ENCODE measurements at regions not wholly inside any gene's neighbourhood (a gene's known extent, or its start where the extent isn't known, plus 50 kb on each side); places are given as distances from the start of the nearest gene placed in this dataset.

GRCh38 chr4:147355847-147356246 is 125.0 kb upstream of the EDNRA start:
- TF ChIP-seq CTCF (IDR thresholded peaks at IDR 0.05) (no peak), POLR2A (IDR thresholded peaks at IDR 0.05) (no peak)
- Histone ChIP-seq H3K4me1 (no peaks in the 10 kb centered on the region), H3K9me3 (peaks cover 0 to 5% (median 0%) of the 10 kb centered on the region in 4 donors), H3K36me3 (no peaks in the 10 kb centered on the region), H3K27me3 (no peaks in the 10 kb centered on the region), H3K4me3 (no peak overlapping the region), H3K27ac (no peak overlapping the region)
- no peak for DNase-seq

GRCh38 chr4:147360301-147360700 is 120.6 kb upstream of the EDNRA start:
- Histone ChIP-seq H3K27me3 (no peaks in the 10 kb centered on the region), H3K36me3 (no peaks in the 10 kb centered on the region), H3K4me1 (peaks cover 0 to 30% (median 0%) of the 10 kb centered on the region in 4 donors), H3K9me3 (no peaks in the 10 kb centered on the region), H3K4me3 (no peak overlapping the region), H3K27ac (no peak overlapping the region)
- TF ChIP-seq POLR2A (IDR thresholded peaks at IDR 0.05) (no peak), CTCF (IDR thresholded peaks at IDR 0.05) (no peak)
- DNase-seq, result no peak

- peak in 1 of 3 donors; percentile 85 for DNase-seq
- Histone ChIP-seq H3K27me3 (no peaks in the 10 kb centered on the region), H3K9me3 (no peaks in the 10 kb centered on the region), H3K4me1 (peaks cover 0 to 30% (median 0%) of the 10 kb centered on the region in 4 donors), H3K27ac (peak overlapping the region in 3 of 4 donors; percentile 66 to 90 (median 83)), H3K36me3 (no peaks in the 10 kb centered on the region), H3K4me3 (no peak overlapping the region)
- TF ChIP-seq POLR2A (IDR thresholded peaks at IDR 0.05) (peak in 1 of 2 donors; percentile 25), CTCF (IDR thresholded peaks at IDR 0.05) (no peak)
Observed at GRCh38 chr4:147361726-147362125, 119.2 kb upstream of the EDNRA start.

- TF ChIP-seq CTCF (IDR thresholded peaks at IDR 0.05), result no peak
- TF ChIP-seq POLR2A (IDR thresholded peaks at IDR 0.05), result no peak
- peak; percentile 17 to 66 (median 62) for DNase-seq
- Histone ChIP-seq H3K4me3 (no peak overlapping the region), H3K4me1 (peaks cover 0 to 30% (median 0%) of the 10 kb centered on the region in 4 donors), H3K9me3 (no peaks in the 10 kb centered on the region), H3K27me3 (no peaks in the 10 kb centered on the region), H3K27ac (peak overlapping the region in 3 of 4 donors; percentile 66 to 90 (median 83)), H3K36me3 (no peaks in the 10 kb centered on the region)
Observed at GRCh38 chr4:147362938-147363337, 118.0 kb upstream of the EDNRA start.

- H3K27me3 ChIP-seq, result no peaks in the 10 kb centered on the region
- no peak overlapping the region for H3K4me3 ChIP-seq
- no peak for DNase-seq
- H3K36me3 ChIP-seq, result no peaks in the 10 kb centered on the region
- TF ChIP-seq CTCF (IDR thresholded peaks at IDR 0.05) (no peak), POLR2A (IDR thresholded peaks at IDR 0.05) (no peak)
- H3K9me3 ChIP-seq, result no peaks in the 10 kb centered on the region
- H3K27ac ChIP-seq, result peak overlapping the region in 3 of 4 donors; percentile 66 to 90 (median 83)
- H3K4me1 ChIP-seq, result peaks cover 0 to 30% (median 0%) of the 10 kb centered on the region in 4 donors
Observed at GRCh38 chr4:147363514-147363913, 117.4 kb upstream of the EDNRA start.

GRCh38 chr4:147365396-147365795 is 115.5 kb upstream of the EDNRA start:
- TF ChIP-seq CTCF (IDR thresholded peaks at IDR 0.05) (no peak), POLR2A (IDR thresholded peaks at IDR 0.05) (no peak)
- no peaks in the 10 kb centered on the region for H3K27me3 ChIP-seq
- H3K27ac ChIP-seq, result no peak overlapping the region
- DNase-seq, result no peak
- H3K4me1 ChIP-seq, result peaks cover 0 to 32% (median 1%) of the 10 kb centered on the region in 4 donors
- no peaks in the 10 kb centered on the region for H3K9me3 ChIP-seq
- H3K4me3 ChIP-seq, result no peak overlapping the region
- H3K36me3 ChIP-seq, result no peaks in the 10 kb centered on the region

Measured in Peyer's patch (tissue), 4 donors.